OCI-LY7 (cell line): ENCODE measurements at regions not wholly inside any gene's neighbourhood (a gene's known extent, or its start where the extent isn't known, plus 50 kb on each side); places are given as distances from the start of the nearest gene placed in this dataset.

Source experiments
- EZH2phosphoT487 ChIP-seq: fragments of 200-600 bp; sonication (generic); IDR thresholded peaks from 2 replicates; pipeline ENCODE4 v1.6.1; 2018; ENCODE audit warnings: low read depth, borderline replicate concordance, mild to moderate bottlenecking, mixed run types, antibody characterized with exemption, low read length, moderate library complexity, mixed read lengths
- TF ChIP-seq, protein P1 (sequence below): fragments of 200-600 bp; sonication (generic); conservative IDR thresholded peaks from 2 replicates; pipeline ENCODE4 v1.5.1; 2014; ENCODE audit warnings: mild to moderate bottlenecking, antibody characterized with exemption, low read length, moderate library complexity, mixed read lengths

- TF ChIP-seq, protein P1, sequence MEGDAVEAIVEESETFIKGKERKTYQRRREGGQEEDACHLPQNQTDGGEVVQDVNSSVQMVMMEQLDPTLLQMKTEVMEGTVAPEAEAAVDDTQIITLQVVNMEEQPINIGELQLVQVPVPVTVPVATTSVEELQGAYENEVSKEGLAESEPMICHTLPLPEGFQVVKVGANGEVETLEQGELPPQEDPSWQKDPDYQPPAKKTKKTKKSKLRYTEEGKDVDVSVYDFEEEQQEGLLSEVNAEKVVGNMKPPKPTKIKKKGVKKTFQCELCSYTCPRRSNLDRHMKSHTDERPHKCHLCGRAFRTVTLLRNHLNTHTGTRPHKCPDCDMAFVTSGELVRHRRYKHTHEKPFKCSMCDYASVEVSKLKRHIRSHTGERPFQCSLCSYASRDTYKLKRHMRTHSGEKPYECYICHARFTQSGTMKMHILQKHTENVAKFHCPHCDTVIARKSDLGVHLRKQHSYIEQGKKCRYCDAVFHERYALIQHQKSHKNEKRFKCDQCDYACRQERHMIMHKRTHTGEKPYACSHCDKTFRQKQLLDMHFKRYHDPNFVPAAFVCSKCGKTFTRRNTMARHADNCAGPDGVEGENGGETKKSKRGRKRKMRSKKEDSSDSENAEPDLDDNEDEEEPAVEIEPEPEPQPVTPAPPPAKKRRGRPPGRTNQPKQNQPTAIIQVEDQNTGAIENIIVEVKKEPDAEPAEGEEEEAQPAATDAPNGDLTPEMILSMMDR = no peak
- TF ChIP-seq EZH2phosphoT487 = no peak
These were observed 309.7 kb upstream of the IMPG1 start for GRCh38 chr6:76382201-76382600.
